Neural progenitor cell (in vitro differentiated cells): ENCODE measurements at regions not wholly inside any gene's neighbourhood (a gene's known extent, or its start where the extent isn't known, plus 50 kb on each side); places are given as distances from the start of the nearest gene placed in this dataset.

ENCODE experiments used
- DNase-seq: peaks from one replicate; pipeline ENCODE4 v3.0.0-alpha.2; 2016; ENCODE audit warnings: low spot score
- H2AFZ ChIP-seq: fragments of 200-600 bp; sonication (generic); replicated peaks from 2 replicates; pipeline ENCODE4 v1.6.1; 2016; ENCODE audit warnings: antibody characterized with exemption
- H3F3A ChIP-seq: fragments of 200-600 bp; sonication (generic); 2 replicates; pipeline ENCODE4 v1.6.1; 2016; ENCODE audit warnings: antibody characterized with exemption, low read depth
- H3K27ac ChIP-seq: fragments of 200-600 bp; sonication (generic); 2 replicates; pipeline ENCODE4 v1.5.1; 2016; ENCODE audit warnings: mild to moderate bottlenecking
- H3K27me3 ChIP-seq: fragments of 200-600 bp; sonication (generic); 2 replicates; pipeline ENCODE4 v1.6.1; 2016; ENCODE audit warnings: mild to moderate bottlenecking, moderate library complexity
- H3K36me3 ChIP-seq: fragments of 200-600 bp; sonication (generic); 2 replicates; pipeline ENCODE4 v1.5.1; 2016
- H3K4me1 ChIP-seq: fragments of 200-600 bp; sonication (generic); 2 replicates; pipeline ENCODE4 v1.6.1; 2016; ENCODE audit warnings: mixed run types
- H3K4me2 ChIP-seq: fragments of 200-600 bp; sonication (generic); 2 replicates; pipeline ENCODE4 v1.6.1; 2016
- H3K4me3 ChIP-seq: fragments of 200-600 bp; sonication (generic); 2 replicates; pipeline ENCODE4 v1.5.1; 2016
- H3K79me2 ChIP-seq: fragments of 200-600 bp; sonication (generic); 2 replicates; pipeline ENCODE4 v1.6.1; 2016; ENCODE audit warnings: low read depth
- H3K9ac ChIP-seq: fragments of 200-600 bp; sonication (generic); 2 replicates; pipeline ENCODE4 v1.6.1; 2016
- H3K9me3 ChIP-seq: fragments of 200-600 bp; sonication (generic); 2 replicates; pipeline ENCODE4 v1.5.1; 2016; ENCODE audit warnings: low read depth
- H4K20me1 ChIP-seq: fragments of 200-600 bp; sonication (generic); 2 replicates; pipeline ENCODE4 v1.6.1; 2016; ENCODE audit warnings: low read depth
- H3K27ac Mint-ChIP-seq: 3 replicates; pipeline ENCODE4 v1.8.0; 2021; ENCODE audit warnings: mixed read lengths
- H3K27me3 Mint-ChIP-seq: 2 replicates; pipeline ENCODE4 v1.8.0; 2022; ENCODE audit warnings: low read depth, mild to moderate bottlenecking, inconsistent platforms, moderate library complexity, mixed read lengths; ENCODE audit not compliant: insufficient read depth
- H3K36me3 Mint-ChIP-seq: 3 replicates; pipeline ENCODE4 v1.8.0; 2021; ENCODE audit warnings: mixed read lengths
- H3K4me1 Mint-ChIP-seq: 3 replicates; pipeline ENCODE4 v1.8.0; 2021; ENCODE audit warnings: mixed read lengths
- H3K4me3 Mint-ChIP-seq: 3 replicates; pipeline ENCODE4 v1.8.0; 2021; ENCODE audit warnings: mild to moderate bottlenecking, moderate library complexity, mixed read lengths
- H3K9me3 Mint-ChIP-seq: 3 replicates; pipeline ENCODE4 v1.8.0; 2020; ENCODE audit warnings: mixed read lengths
- EZH2 ChIP-seq: fragments of 200-600 bp; sonication (generic); IDR thresholded peaks from 2 replicates; pipeline ENCODE4 v1.6.1; 2017; ENCODE audit warnings: antibody characterized with exemption, mild to moderate bottlenecking, moderate library complexity
- EZH2phosphoT487 ChIP-seq: fragments of 200-600 bp; sonication (generic); IDR thresholded peaks from 2 replicates; pipeline ENCODE4 v1.6.1; 2017; ENCODE audit warnings: antibody characterized with exemption
- TF ChIP-seq, protein P1 (sequence below): fragments of 200-600 bp; sonication (generic); IDR thresholded peaks from 2 replicates; pipeline ENCODE4 v1.5.1; 2017; ENCODE audit warnings: antibody characterized with exemption, mild to moderate bottlenecking

DNA sequence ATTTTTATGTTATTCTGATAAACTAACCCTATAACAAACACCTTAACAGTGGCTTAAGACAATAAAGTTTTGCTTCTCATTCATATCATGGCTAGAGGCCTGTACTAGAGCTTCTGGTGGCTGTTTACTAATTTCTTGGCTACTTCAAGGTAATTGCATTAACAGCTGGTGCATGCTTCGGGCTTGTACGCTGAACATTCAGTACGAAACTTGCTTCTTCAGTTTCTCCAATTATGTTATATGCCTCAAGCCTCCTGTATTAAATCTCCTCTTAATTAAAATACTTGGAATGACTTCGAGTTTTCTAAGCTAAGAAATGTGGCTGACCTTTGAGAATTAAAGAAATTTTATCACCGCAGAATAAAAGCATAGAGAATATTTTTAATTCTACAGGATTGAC is 138.9 kb upstream of the TRAM1L1 start:
- no peak overlapping the region for H3K9ac ChIP-seq
- no peaks in the 10 kb centered on the region for H3K9me3 ChIP-seq
- H3K36me3 ChIP-seq = no peaks in the 10 kb centered on the region
- no peak overlapping the region for H2AFZ ChIP-seq
- no peaks in the 10 kb centered on the region for H3K27me3 ChIP-seq
- H3K27ac ChIP-seq = no peak overlapping the region
- H3K9me3 Mint-ChIP-seq = no peaks in the 10 kb centered on the region
- H3K4me1 ChIP-seq = no peaks in the 10 kb centered on the region
- H3K27ac Mint-ChIP-seq = no peak overlapping the region
- no peak for DNase-seq
- no peak overlapping the region for H3K4me3 Mint-ChIP-seq
- no peaks in the 10 kb centered on the region for H4K20me1 ChIP-seq
- no peaks in the 10 kb centered on the region for H3K27me3 Mint-ChIP-seq
- TF ChIP-seq EZH2 (no peak), EZH2phosphoT487 (no peak)
- TF ChIP-seq, protein P1, sequence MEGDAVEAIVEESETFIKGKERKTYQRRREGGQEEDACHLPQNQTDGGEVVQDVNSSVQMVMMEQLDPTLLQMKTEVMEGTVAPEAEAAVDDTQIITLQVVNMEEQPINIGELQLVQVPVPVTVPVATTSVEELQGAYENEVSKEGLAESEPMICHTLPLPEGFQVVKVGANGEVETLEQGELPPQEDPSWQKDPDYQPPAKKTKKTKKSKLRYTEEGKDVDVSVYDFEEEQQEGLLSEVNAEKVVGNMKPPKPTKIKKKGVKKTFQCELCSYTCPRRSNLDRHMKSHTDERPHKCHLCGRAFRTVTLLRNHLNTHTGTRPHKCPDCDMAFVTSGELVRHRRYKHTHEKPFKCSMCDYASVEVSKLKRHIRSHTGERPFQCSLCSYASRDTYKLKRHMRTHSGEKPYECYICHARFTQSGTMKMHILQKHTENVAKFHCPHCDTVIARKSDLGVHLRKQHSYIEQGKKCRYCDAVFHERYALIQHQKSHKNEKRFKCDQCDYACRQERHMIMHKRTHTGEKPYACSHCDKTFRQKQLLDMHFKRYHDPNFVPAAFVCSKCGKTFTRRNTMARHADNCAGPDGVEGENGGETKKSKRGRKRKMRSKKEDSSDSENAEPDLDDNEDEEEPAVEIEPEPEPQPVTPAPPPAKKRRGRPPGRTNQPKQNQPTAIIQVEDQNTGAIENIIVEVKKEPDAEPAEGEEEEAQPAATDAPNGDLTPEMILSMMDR = no peak
- no peak overlapping the region for H3K4me3 ChIP-seq
- H3K36me3 Mint-ChIP-seq = no peaks in the 10 kb centered on the region
- H3K4me1 Mint-ChIP-seq = no peaks in the 10 kb centered on the region
- no peaks in the 10 kb centered on the region for H3K79me2 ChIP-seq
- H3K4me2 ChIP-seq = no peak overlapping the region
- no peaks in the 10 kb centered on the region for H3F3A ChIP-seq

DNA sequence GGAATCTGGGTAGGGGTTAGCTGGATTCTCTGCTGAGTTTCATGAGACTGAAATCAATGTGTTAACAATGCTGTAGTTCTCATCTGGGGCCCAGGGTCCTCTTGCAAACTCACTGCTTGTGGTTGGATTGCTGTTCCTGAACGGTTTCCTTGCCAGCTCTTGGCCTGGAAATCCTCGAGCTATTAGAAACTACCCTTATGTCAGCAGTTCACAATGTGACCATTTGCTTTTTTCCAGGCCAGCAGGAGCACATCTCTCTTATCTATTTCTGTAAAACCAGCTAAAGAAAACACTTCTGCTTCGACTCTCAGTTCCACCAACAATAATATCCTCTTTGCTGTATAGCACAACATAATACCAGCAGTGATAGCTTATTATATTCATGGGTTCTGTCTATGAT is 140.1 kb upstream of the TRAM1L1 start:
- no peak overlapping the region for H3K27ac Mint-ChIP-seq
- Histone ChIP-seq H3K9ac (no peak overlapping the region), H4K20me1 (no peaks in the 10 kb centered on the region), H3K9me3 (no peaks in the 10 kb centered on the region), H2AFZ (peak overlapping the region; percentile 3), H3K36me3 (no peaks in the 10 kb centered on the region), H3F3A (no peaks in the 10 kb centered on the region), H3K79me2 (no peaks in the 10 kb centered on the region), H3K4me3 (no peak overlapping the region), H3K27me3 (no peaks in the 10 kb centered on the region), H3K4me2 (no peak overlapping the region), H3K27ac (no peak overlapping the region), H3K4me1 (no peaks in the 10 kb centered on the region)
- no peaks in the 10 kb centered on the region for H3K4me1 Mint-ChIP-seq
- no peaks in the 10 kb centered on the region for H3K27me3 Mint-ChIP-seq
- no peaks in the 10 kb centered on the region for H3K9me3 Mint-ChIP-seq
- H3K4me3 Mint-ChIP-seq = no peak overlapping the region
- no peak for TF ChIP-seq EZH2
- TF ChIP-seq, protein P1 = no peak
- no peak for TF ChIP-seq EZH2phosphoT487
- no peak for DNase-seq
- no peaks in the 10 kb centered on the region for H3K36me3 Mint-ChIP-seq

DNA sequence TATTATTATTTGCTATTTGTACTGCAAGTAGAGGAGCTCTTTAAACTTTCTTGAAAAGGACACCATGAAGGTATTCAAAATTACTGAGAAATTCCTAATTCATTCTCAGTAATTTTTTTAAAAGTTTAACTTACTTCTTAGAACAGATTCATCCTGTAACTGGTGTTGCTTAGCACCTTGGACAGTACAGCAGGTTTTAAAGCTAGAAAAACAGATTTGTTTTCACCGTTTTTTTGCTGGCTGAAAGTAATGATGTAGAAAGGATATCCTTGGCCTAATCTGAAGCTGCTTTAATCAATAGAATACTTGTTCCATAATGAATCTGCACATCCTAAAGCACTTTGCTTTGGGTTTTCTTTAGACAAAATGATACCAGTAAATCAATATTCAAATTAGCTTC is 142.5 kb upstream of the TRAM1L1 start:
- Histone ChIP-seq H3K27ac (no peak overlapping the region), H3F3A (no peaks in the 10 kb centered on the region), H3K4me3 (no peak overlapping the region), H3K79me2 (no peaks in the 10 kb centered on the region), H2AFZ (no peak overlapping the region), H3K4me2 (no peak overlapping the region), H3K4me1 (no peaks in the 10 kb centered on the region), H3K9me3 (no peaks in the 10 kb centered on the region), H3K9ac (no peak overlapping the region), H4K20me1 (no peaks in the 10 kb centered on the region), H3K27me3 (no peaks in the 10 kb centered on the region), H3K36me3 (no peaks in the 10 kb centered on the region)
- Mint-ChIP-seq H3K4me3 (no peak overlapping the region), H3K36me3 (no peaks in the 10 kb centered on the region), H3K27me3 (no peaks in the 10 kb centered on the region), H3K27ac (no peak overlapping the region), H3K9me3 (no peaks in the 10 kb centered on the region), H3K4me1 (no peaks in the 10 kb centered on the region)
- DNase-seq = no peak
- TF ChIP-seq, protein P1 = no peak
- TF ChIP-seq EZH2 (no peak), EZH2phosphoT487 (no peak)

DNA sequence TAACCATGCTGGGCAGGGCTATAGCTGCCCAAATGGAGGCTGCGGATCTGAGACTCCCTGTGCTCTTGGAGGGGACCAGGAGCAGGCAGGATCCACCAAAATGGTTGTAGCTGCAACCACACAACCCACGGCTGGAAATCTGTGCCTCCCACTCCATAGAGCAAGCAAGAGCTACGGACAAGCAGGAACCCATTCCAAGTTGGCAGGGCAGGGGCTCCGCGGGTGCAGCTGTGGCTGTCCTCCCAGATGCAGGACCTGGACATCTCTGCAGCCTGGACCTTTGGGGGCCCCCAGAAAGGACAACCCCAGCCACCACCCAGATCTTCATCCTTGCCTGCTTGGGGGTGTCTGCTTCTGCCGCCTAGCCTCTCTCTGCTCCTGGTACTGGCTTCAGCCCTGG is 154.1 kb upstream of the TRAM1L1 start:
- Mint-ChIP-seq H3K9me3 (peaks cover 3% of the 10 kb centered on the region), H3K27me3 (no peaks in the 10 kb centered on the region), H3K4me1 (peaks cover 4% of the 10 kb centered on the region), H3K4me3 (no peak overlapping the region), H3K27ac (no peak overlapping the region), H3K36me3 (no peaks in the 10 kb centered on the region)
- TF ChIP-seq, protein P1 = no peak
- TF ChIP-seq EZH2 = no peak
- no peak for TF ChIP-seq EZH2phosphoT487
- H3K27ac ChIP-seq = no peak overlapping the region
- no peaks in the 10 kb centered on the region for H3K9me3 ChIP-seq
- H3K79me2 ChIP-seq = no peaks in the 10 kb centered on the region
- H3K36me3 ChIP-seq = no peaks in the 10 kb centered on the region
- H2AFZ ChIP-seq = no peak overlapping the region
- no peak overlapping the region for H3K4me3 ChIP-seq
- H3K4me2 ChIP-seq = no peak overlapping the region
- no peak overlapping the region for H3K9ac ChIP-seq
- no peaks in the 10 kb centered on the region for H3F3A ChIP-seq
- H3K27me3 ChIP-seq = no peaks in the 10 kb centered on the region
- DNase-seq = no peak
- no peaks in the 10 kb centered on the region for H4K20me1 ChIP-seq
- no peaks in the 10 kb centered on the region for H3K4me1 ChIP-seq
